IPS-20b (cell line): ENCODE measurements at regions not wholly inside any gene's neighbourhood (a gene's known extent, or its start where the extent isn't known, plus 50 kb on each side); places are given as distances from the start of the nearest gene placed in this dataset.

Experiments
- H3K27ac ChIP-seq: one replicate; pipeline ENCODE4 v1.5.1; 2013; ENCODE audit warnings: low read length
- H3K27me3 ChIP-seq: 2 replicates; pipeline ENCODE4 v1.6.1; 2013; ENCODE audit warnings: mild to moderate bottlenecking, low read length, inconsistent platforms; ENCODE audit not compliant: insufficient read depth
- H3K36me3 ChIP-seq: 2 replicates; pipeline ENCODE4 v1.6.1; 2013; ENCODE audit warnings: low read depth, mild to moderate bottlenecking, inconsistent platforms, low read length, moderate library complexity; ENCODE audit not compliant: insufficient read depth
- H3K4me1 ChIP-seq: 2 replicates; pipeline ENCODE4 v1.6.1; 2013; ENCODE audit warnings: mild to moderate bottlenecking, control low read depth, inconsistent platforms, low read length, moderate library complexity; ENCODE audit not compliant: insufficient read depth
- H3K4me3 ChIP-seq: 2 replicates; pipeline ENCODE4 v1.5.1; 2013; ENCODE audit warnings: mild to moderate bottlenecking, low read length, inconsistent platforms
- H3K9ac ChIP-seq: 2 replicates; pipeline ENCODE4 v1.6.1; 2013; ENCODE audit warnings: low read depth, mild to moderate bottlenecking, inconsistent platforms, low read length, moderate library complexity
- H3K9me3 ChIP-seq: 2 replicates; pipeline ENCODE4 v1.6.1; 2013; ENCODE audit warnings: mild to moderate bottlenecking, low read depth, low read length, inconsistent platforms; ENCODE audit not compliant: insufficient read depth

GRCh38 chr14:34256223-34256622 lies 205.8 kb downstream of the SPTSSA start:
- no peaks in the 10 kb centered on the region for H3K4me1 ChIP-seq

GRCh38 chr14:34254571-34254970 lies 207.5 kb downstream of the SPTSSA start:
- Histone ChIP-seq H3K36me3 (no peaks in the 10 kb centered on the region), H3K27ac (no peak overlapping the region), H3K27me3 (no peaks in the 10 kb centered on the region), H3K4me3 (no peak overlapping the region), H3K9me3 (no peaks in the 10 kb centered on the region), H3K9ac (no peak overlapping the region), H3K4me1 (no peaks in the 10 kb centered on the region)

More at GRCh38 chr14:34256223-34256622, 205.8 kb downstream of the SPTSSA start:
- Histone ChIP-seq H3K4me3 (no peak overlapping the region), H3K36me3 (no peaks in the 10 kb centered on the region), H3K9me3 (no peaks in the 10 kb centered on the region), H3K27ac (no peak overlapping the region), H3K27me3 (no peaks in the 10 kb centered on the region), H3K9ac (no peak overlapping the region)

GRCh38 chr14:34254031-34254430 lies 208.0 kb downstream of the SPTSSA start:
- Histone ChIP-seq H3K4me3 (no peak overlapping the region), H3K4me1 (no peaks in the 10 kb centered on the region), H3K36me3 (no peaks in the 10 kb centered on the region), H3K27ac (no peak overlapping the region), H3K9ac (no peak overlapping the region), H3K9me3 (no peaks in the 10 kb centered on the region), H3K27me3 (no peaks in the 10 kb centered on the region)

GRCh38 chr14:34252227-34252626 lies 209.8 kb downstream of the SPTSSA start:
- H3K36me3 ChIP-seq = no peaks in the 10 kb centered on the region
- no peak overlapping the region for H3K9ac ChIP-seq
- H3K27ac ChIP-seq = no peak overlapping the region
- H3K27me3 ChIP-seq = no peaks in the 10 kb centered on the region
- no peaks in the 10 kb centered on the region for H3K4me1 ChIP-seq
- no peaks in the 10 kb centered on the region for H3K9me3 ChIP-seq
- H3K4me3 ChIP-seq = no peak overlapping the region

- H3K9me3 ChIP-seq = no peaks in the 10 kb centered on the region
- H3K9ac ChIP-seq = no peak overlapping the region
- H3K27me3 ChIP-seq = no peaks in the 10 kb centered on the region
- no peaks in the 10 kb centered on the region for H3K36me3 ChIP-seq
- H3K27ac ChIP-seq = no peak overlapping the region
- H3K4me3 ChIP-seq = no peak overlapping the region
- H3K4me1 ChIP-seq = no peaks in the 10 kb centered on the region
These were observed 210.4 kb downstream of the SPTSSA start for GRCh38 chr14:34251662-34252061.

- H3K36me3 ChIP-seq = no peaks in the 10 kb centered on the region
- no peaks in the 10 kb centered on the region for H3K27me3 ChIP-seq
- no peak overlapping the region for H3K4me3 ChIP-seq
- H3K27ac ChIP-seq = no peak overlapping the region
- H3K4me1 ChIP-seq = no peaks in the 10 kb centered on the region
- H3K9ac ChIP-seq = no peak overlapping the region
- H3K9me3 ChIP-seq = no peaks in the 10 kb centered on the region
These were observed 211.1 kb downstream of the SPTSSA start for GRCh38 chr14:34250959-34251358.

GRCh38 chr14:34247605-34248004 lies 214.4 kb downstream of the SPTSSA start:
- no peak overlapping the region for H3K9ac ChIP-seq
- no peaks in the 10 kb centered on the region for H3K27me3 ChIP-seq
- H3K27ac ChIP-seq = no peak overlapping the region
- no peaks in the 10 kb centered on the region for H3K36me3 ChIP-seq
- H3K9me3 ChIP-seq = no peaks in the 10 kb centered on the region
- peaks cover 4% of the 10 kb centered on the region; the same call in 1 of the 2 replicates for H3K4me1 ChIP-seq
- H3K4me3 ChIP-seq = no peak overlapping the region

GRCh38 chr14:34246206-34246605 lies 215.8 kb downstream of the SPTSSA start:
- H3K9me3 ChIP-seq = no peaks in the 10 kb centered on the region
- peaks cover 4% of the 10 kb centered on the region; the same call in 1 of the 2 replicates for H3K4me1 ChIP-seq
- no peak overlapping the region for H3K9ac ChIP-seq
- H3K27me3 ChIP-seq = no peaks in the 10 kb centered on the region
- H3K36me3 ChIP-seq = no peaks in the 10 kb centered on the region
- H3K27ac ChIP-seq = no peak overlapping the region
- H3K4me3 ChIP-seq = no peak overlapping the region

GRCh38 chr14:34243401-34243800 lies 218.6 kb downstream of the SPTSSA start:
- H3K9ac ChIP-seq = no peak overlapping the region
- H3K36me3 ChIP-seq = no peaks in the 10 kb centered on the region
- no peaks in the 10 kb centered on the region for H3K9me3 ChIP-seq
- H3K4me3 ChIP-seq = no peak overlapping the region
- H3K4me1 ChIP-seq = peaks cover 4% of the 10 kb centered on the region; the same call in 1 of the 2 replicates
- no peak overlapping the region for H3K27ac ChIP-seq
- H3K27me3 ChIP-seq = no peaks in the 10 kb centered on the region

- H3K9ac ChIP-seq = no peak overlapping the region
- no peaks in the 10 kb centered on the region for H3K27me3 ChIP-seq
- H3K9me3 ChIP-seq = no peaks in the 10 kb centered on the region
- peaks cover 4% of the 10 kb centered on the region; the same call in 1 of the 2 replicates for H3K4me1 ChIP-seq
- H3K4me3 ChIP-seq = no peak overlapping the region
- H3K36me3 ChIP-seq = no peaks in the 10 kb centered on the region
- no peak overlapping the region for H3K27ac ChIP-seq
These were observed 219.0 kb downstream of the SPTSSA start for GRCh38 chr14:34243001-34243400.

- Histone ChIP-seq H3K4me3 (no peak overlapping the region), H3K4me1 (peaks cover 4% of the 10 kb centered on the region; the same call in 1 of the 2 replicates), H3K36me3 (no peaks in the 10 kb centered on the region), H3K27ac (no peak overlapping the region), H3K9ac (no peak overlapping the region), H3K9me3 (no peaks in the 10 kb centered on the region), H3K27me3 (no peaks in the 10 kb centered on the region)
These were observed 220.8 kb downstream of the SPTSSA start for GRCh38 chr14:34241185-34241711.

- H3K27me3 ChIP-seq = no peaks in the 10 kb centered on the region
- H3K36me3 ChIP-seq = no peaks in the 10 kb centered on the region
- H3K9me3 ChIP-seq = no peaks in the 10 kb centered on the region
- no peak overlapping the region for H3K4me3 ChIP-seq
- no peaks in the 10 kb centered on the region for H3K4me1 ChIP-seq
- no peak overlapping the region for H3K27ac ChIP-seq
- H3K9ac ChIP-seq = no peak overlapping the region
These were observed 223.4 kb downstream of the SPTSSA start for GRCh38 chr14:34238610-34239009.
